ENCODE measurements at regions not wholly inside any gene's neighbourhood (a gene's known extent, or its start where the extent isn't known, plus 50 kb on each side); places are given as distances from the start of the nearest gene placed in this dataset.

- in situ Hi-C loops (cut with MboI; ENCODE audit: low pct_unique_long_range_greater_than_20kb, low sequenced_read_pairs, unreplicated experiment): no loop called here
- DNase-seq (ENCODE audit: low spot score): no peak
- TF ChIP-seq CTCF (IDR thresholded peaks at IDR 0.05; ENCODE audit: extremely low read depth, insufficient read depth, missing control alignments): no peak
Observed at GRCh38 chr9:115921301-115921700, 232.3 kb upstream of the PAPPA start.

- TF ChIP-seq CTCF (IDR thresholded peaks at IDR 0.05; ENCODE audit: extremely low read depth, insufficient read depth, missing control alignments): no peak
- in situ Hi-C loops (cut with MboI; ENCODE audit: low pct_unique_long_range_greater_than_20kb, low sequenced_read_pairs, unreplicated experiment): no loop called here
- DNase-seq (ENCODE audit: low spot score): no peak
Observed at GRCh38 chr9:115922444-115922843, 231.1 kb upstream of the PAPPA start.

- no peak for DNase-seq (ENCODE audit: low spot score)
- no peak for TF ChIP-seq CTCF (IDR thresholded peaks at IDR 0.05; ENCODE audit: extremely low read depth, insufficient read depth, missing control alignments)
- in situ Hi-C loops (cut with MboI; ENCODE audit: low pct_unique_long_range_greater_than_20kb, low sequenced_read_pairs, unreplicated experiment): no loop called here
Observed at GRCh38 chr9:115923410-115923809, 230.2 kb upstream of the PAPPA start.

- TF ChIP-seq CTCF (IDR thresholded peaks at IDR 0.05; ENCODE audit: extremely low read depth, insufficient read depth, missing control alignments): no peak
- DNase-seq (ENCODE audit: low spot score): no peak
- in situ Hi-C loops (cut with MboI; ENCODE audit: low pct_unique_long_range_greater_than_20kb, low sequenced_read_pairs, unreplicated experiment): no loop called here
Observed at GRCh38 chr9:115923903-115924668, 229.5 kb upstream of the PAPPA start.

GRCh38 chr9:115924669-115924987 lies 229.0 kb upstream of the PAPPA start:
- no peak for DNase-seq (ENCODE audit: low spot score)
- TF ChIP-seq CTCF (IDR thresholded peaks at IDR 0.05; ENCODE audit: extremely low read depth, insufficient read depth, missing control alignments): no peak
- in situ Hi-C loops (cut with MboI; ENCODE audit: low pct_unique_long_range_greater_than_20kb, low sequenced_read_pairs, unreplicated experiment): no loop called here

- DNase-seq (ENCODE audit: low spot score): no peak
- in situ Hi-C loops (cut with MboI; ENCODE audit: low pct_unique_long_range_greater_than_20kb, low sequenced_read_pairs, unreplicated experiment): no loop called here
Observed at GRCh38 chr9:115925424-115925823, 228.2 kb upstream of the PAPPA start.

More at GRCh38 chr9:115925424-115925823, 228.2 kb upstream of the PAPPA start:
- no peak for TF ChIP-seq CTCF (IDR thresholded peaks at IDR 0.05; ENCODE audit: extremely low read depth, insufficient read depth, missing control alignments)
